ENCODE measurements at regions not wholly inside any gene's neighbourhood (a gene's known extent, or its start where the extent isn't known, plus 50 kb on each side); places are given as distances from the start of the nearest gene placed in this dataset.
"Not testable (repeated sequence)": the region's sequence is repeated elsewhere in the genome, so short reads cannot be mapped to it uniquely, and the experiment has no call there.

DNA sequence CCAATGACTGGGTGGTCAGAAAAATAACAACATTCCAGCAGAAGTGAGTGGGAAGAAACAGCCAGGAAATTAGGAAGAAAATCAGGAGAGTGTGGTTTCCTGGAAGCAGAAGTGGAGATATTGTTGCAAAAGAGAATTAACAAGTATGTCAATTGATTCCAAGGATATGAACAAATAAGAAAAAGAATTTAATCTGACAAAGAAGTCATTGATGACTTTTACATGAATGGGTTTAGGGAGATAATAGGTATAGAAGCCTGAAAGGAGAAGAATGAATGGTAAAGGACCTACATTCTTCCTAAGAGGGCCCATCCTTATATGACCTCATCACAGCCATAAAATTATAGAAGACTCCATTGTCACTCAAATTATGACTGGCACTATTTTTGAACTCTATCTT, 1440.1 kb downstream of the OTOL1 start:
- no peak for DNase-seq

GRCh38 chr3:162938083-162938482, 1441.5 kb downstream of the OTOL1 start:
- no peak for DNase-seq

DNA sequence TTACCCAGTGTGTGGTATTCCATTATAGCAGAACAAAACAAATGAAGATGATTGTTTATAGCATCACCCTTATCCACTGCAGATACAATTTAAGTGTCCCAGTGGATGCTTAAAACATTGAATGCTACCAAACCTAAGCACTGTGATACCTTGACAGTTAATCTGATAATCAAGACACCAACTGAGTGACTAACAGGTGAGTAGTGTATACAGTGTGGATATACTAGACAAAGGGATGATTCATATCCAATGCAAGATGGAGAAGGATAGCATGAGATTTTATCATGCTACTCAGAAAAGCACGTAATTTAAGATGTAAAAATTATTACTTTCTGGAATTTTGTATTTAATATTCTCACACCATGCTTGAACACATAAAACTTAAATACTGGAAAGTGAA, 1449.0 kb downstream of the OTOL1 start:
- DNase-seq = no peak

GRCh38 chr3:162956711-162957110, 1460.1 kb downstream of the OTOL1 start:
- DNase-seq = no peak

DNA sequence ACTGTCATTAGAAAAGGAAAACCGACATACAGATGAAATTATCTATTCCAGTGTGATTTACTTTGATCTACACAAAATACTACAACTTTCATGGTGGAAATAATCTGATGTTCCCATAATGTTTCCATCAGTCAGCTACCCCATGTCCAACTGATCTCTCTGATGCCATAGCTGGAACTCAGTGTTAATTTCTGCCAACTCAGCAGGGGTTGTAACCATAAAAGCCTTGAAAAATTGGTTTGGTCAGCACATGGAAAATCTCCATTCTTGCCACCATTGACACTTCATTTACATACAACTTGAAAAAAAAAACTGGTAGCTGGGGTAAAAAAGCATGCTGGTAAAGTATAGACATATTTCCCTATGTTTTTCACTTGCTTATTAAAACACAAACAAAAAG, 1463.7 kb downstream of the OTOL1 start:
- no peak for DNase-seq

DNA sequence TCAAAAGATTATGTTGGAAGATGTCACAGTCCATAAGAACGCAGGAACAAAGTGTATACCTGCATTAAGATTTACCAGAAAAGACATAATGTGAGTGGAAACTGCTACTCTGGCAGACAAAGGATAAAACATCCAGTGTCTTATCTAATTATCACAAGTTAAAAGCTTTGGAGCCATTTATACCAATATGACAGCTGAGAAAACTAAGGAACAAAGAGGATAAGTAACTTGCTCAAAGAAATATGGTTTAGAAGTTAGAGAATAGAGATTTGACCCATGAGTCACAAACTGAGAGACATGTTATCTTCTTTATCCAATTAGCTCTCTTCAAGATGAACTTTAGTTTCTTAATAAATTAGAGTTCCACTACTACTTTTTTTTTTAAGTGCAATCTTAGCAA, 1473.7 kb downstream of the OTOL1 start:
- DNase-seq = no peak

GRCh38 chr3:162971715-162972114, 1475.1 kb downstream of the OTOL1 start:
- no peak for DNase-seq

GRCh38 chr3:162973428-162973917, 1476.9 kb downstream of the OTOL1 start:
- DNase-seq = no peak

DNA sequence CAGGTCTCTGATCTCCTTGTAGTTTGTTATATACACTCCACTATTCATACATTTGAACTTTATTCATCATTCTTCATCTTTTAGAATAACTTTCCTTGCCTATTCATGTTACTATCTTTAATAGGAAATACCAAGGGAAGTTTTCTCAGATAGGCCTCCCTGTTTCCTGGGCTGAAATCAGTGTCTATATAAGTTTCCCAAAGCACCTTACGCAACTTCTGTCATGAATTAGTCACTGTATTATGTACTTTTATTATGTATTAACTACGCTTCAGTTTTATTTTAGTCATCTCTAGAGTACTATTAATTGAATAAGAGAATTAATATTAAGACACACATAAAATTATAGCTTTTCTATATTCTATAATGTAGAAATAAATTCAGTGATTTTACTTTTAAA, 1481.5 kb downstream of the OTOL1 start:
- no peak for DNase-seq

- no peak for DNase-seq
Observed at GRCh38 chr3:162984746-162985145, 1488.1 kb downstream of the OTOL1 start.

- DNase-seq = not testable (repeated sequence)
Observed at GRCh38 chr3:162987085-162987794, 1490.6 kb downstream of the OTOL1 start.

- no peak for DNase-seq
Observed at GRCh38 chr3:162992741-162993140, 1496.1 kb downstream of the OTOL1 start.

GRCh38 chr3:162994165-162994564, 1497.6 kb downstream of the OTOL1 start:
- no peak for DNase-seq

GRCh38 chr3:162996368-162996767, 1499.8 kb downstream of the OTOL1 start:
- no peak for DNase-seq

DNA sequence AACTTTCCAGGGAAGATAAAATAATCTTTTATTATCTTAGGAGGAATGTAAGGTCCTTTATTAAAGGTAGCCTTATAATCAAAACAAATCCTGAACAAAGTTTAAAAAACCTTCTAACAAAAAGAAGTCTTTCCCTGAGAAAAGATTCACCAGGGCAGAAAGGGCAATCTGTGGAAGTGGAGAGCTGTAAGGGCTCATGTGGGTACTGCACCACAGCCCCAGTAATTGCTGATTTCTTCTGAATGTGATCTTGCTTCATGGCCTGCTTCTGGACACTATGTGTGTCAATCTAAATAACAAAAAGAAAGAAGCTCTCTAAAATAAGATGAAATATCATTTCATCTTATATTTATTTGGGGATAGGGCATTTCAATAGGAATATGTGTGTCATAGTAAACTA, 1501.6 kb downstream of the OTOL1 start:
- DNase-seq = no peak

- no peak for DNase-seq
Observed at GRCh38 chr3:163011596-163011995, 1515.0 kb downstream of the OTOL1 start.

DNA sequence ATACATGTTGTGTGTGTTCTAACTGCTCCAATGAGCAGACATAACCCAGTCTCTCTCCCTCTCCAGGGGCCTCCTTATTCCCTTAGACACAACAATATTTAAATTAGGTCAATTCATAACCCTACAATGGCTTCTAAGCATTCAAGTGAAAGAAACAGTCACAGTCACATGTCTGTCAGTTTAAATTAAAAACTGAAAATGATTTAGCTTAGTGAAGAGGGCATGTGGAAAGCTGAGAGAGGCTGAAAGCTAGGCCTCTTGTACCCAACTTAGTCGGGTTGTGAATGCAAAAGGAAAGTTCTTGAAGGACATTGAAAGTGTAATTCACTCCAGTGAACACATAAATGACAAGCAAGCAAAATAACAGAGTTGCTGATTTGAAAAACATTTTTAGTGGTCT, 1519.6 kb downstream of the OTOL1 start:
- no peak for DNase-seq

DNA sequence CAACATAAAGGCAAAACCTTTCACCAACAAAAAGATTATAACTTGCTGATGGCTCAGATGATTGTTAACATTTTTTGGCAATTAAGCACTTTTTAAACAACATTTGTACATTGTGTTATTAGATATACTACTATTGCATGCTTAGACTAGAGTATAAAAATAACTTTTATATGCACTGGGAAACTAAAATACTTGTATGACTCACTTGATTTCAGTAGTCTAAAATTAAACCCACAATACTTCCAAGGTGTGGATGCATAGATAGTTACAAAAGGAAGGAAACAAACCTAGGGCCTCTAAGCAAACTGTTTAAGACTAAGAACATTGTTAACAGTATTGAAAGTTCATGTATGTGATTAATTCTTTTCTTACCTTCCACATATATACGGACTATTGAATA, 1521.5 kb downstream of the OTOL1 start:
- DNase-seq = no peak

GRCh38 chr3:163018664-163019063, 1522.1 kb downstream of the OTOL1 start:
- DNase-seq = no peak

- no peak for DNase-seq
Observed at GRCh38 chr3:163019260-163019659, 1522.7 kb downstream of the OTOL1 start.

DNA sequence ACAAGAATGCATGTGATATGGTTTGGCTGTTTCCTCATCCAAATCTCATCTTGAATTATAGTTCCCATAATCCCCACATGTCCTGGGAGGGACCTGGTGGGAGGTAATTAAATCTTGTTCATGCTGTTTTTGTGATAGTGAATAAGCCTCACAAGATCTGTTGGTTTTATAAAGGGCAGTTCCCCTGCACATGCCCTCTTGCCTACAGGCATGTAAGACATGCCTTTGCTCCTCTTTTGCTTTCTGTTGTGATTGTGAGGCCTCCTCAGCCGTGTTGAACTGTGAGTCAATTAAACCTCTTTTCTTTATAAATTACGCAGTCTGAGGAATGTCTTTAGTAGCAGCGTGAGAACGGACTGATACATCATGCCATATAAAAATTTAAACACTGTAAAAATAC, 1537.0 kb downstream of the OTOL1 start:
- no peak for DNase-seq

DNA sequence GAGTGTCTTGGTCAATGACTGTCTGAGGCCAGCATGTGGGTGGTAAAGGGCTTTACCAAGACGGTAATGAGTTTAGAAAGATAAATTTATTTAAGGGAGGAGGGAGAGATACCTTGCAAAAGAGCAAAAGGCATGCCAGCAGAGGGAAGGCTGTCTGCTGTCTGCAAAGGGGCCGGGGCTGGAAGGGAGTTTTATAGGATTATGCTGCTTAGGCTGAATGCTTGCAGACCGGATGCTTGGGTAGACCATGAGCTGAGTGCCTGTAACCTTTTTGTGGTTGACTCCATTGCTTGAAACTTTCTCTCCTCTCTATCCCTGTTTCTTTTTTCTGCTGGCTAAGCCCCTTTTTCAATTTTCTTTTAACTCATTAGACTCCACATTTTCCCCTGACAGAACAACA, 1543.0 kb downstream of the OTOL1 start:
- no peak for DNase-seq

DNA sequence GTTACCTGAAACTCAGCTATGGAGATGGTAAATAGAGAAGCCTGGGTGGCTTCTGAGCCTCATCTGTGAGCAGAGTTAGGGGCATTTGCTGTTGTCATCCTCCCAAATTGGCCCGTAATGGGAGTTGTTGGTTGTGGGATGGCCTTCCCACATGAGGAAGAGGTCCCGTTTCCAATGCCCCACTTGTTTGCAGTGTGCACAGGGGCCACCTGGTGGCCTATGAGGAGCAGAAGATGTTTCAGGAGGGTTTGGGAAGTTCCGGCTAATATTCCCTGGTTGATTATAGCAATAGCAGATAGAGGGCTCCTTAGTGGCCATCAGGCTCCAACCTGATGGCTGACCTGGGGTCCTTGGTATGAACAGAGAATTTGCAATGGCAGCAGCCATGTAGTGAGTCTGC, 1546.5 kb downstream of the OTOL1 start:
- no peak for DNase-seq

DNA sequence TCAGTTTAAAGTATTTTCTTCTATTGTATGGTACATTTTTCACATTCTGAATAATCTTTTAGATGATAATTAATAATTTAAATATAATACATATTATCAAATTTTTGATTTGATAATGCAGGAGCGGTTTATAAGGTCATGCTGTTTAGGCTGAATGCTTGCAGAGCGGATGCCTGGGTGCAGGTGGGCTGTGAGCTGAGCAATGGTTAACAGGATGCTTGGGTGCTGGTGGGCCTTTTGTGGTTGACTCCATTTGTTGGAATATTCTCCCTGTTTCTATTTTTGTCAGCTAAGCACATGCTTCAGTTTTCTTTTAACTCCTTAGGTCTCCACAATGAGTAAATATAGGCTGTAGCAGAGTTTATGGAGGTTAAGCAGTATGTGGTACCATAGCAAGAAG, 1549.3 kb downstream of the OTOL1 start:
- no peak for DNase-seq

- DNase-seq = no peak
Observed at GRCh38 chr3:163048881-163049280, 1552.3 kb downstream of the OTOL1 start.
